ENCODE measurements at regions not wholly inside any gene's neighbourhood (a gene's known extent, or its start where the extent isn't known, plus 50 kb on each side); places are given as distances from the start of the nearest gene placed in this dataset.
"Not testable (repeated sequence)": the region's sequence is repeated elsewhere in the genome, so short reads cannot be mapped to it uniquely, and the experiment has no call there.

- not testable (repeated sequence) for DNase-seq (ENCODE audit: low spot score); ATAC-seq (ENCODE audit: low FRiP score)
Measured at GRCh38 chr12:9425429-9425828, 182.3 kb downstream of the KLRB1 start.

DNA sequence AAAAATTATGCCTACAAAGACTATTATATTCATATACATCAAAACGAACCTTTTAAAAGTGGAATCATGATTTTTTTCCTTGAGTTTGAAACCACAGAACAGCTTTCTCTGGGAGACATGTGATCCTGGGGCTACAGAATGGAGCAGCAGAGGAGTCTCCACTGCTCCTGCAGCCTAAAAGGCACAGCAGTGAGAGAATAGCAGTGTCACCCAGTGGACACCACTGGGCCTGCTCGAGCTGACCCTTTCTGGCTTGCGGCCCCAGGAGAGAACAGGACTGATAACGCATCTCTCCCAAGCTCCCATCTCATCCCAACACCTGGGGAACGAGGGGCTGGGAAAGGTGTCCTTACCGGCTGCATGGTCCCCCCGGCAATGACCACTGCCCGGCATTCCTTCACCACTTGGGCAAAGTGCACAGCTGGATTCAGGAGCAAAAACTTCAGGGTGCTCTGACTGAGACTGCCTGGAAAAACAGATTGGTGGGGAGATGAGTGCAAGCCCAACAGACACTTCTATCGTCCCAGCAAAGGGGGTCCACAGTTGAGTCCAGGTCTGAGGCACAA is 183.5 kb downstream of the KLRB1 start:
- DNase-seq (ENCODE audit: low spot score); ATAC-seq (ENCODE audit: low FRiP score): not testable (repeated sequence)

DNA sequence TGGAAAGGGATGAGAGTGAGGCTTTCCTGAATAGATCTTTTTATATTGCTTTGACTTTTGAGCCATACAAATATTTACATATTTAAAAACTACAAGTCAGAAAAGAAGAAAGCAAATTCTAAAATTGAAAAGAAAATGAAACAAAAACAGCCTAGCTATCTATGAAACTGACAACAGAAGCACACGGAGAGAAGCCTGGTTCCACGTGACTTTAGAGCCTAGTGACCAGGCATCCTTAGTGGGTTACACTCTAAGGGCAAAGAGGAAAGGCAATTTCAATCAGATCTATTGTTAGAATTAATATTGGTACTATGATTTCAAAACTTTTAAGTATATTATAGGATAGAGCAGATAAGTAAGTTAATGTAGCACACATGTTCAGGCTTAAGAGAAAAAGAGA is 185.0 kb downstream of the KLRB1 start:
- ATAC-seq (ENCODE audit: low FRiP score); DNase-seq (ENCODE audit: low spot score): not testable (repeated sequence)

DNA sequence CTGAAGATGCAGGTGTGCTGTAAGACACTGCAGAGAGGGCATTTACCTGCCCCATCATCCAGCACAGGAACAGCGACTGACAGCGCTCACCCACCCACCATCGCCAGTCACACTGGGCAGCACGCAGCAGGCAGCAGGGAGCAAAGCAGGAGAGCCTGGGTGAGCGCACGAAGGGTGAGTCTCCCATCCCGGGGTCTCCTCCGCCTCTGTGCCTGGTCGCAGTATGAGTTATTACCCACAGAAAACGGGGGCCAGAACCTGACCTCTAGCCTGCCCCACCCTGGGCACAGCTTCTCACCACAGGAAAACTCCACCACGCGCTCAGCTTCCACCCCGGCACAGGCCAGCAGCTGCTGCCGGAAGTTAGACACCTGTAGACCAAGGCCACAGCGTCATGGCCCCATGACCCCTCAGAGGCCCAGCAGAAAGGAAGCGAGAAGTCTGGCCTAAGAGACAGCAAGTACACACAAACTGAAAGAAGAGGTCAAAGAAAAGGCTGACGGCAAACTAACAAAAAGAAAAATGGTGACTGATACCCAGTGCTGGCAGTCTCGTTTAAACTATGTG is 186.1 kb downstream of the KLRB1 start:
- ATAC-seq (ENCODE audit: low FRiP score); DNase-seq (ENCODE audit: low spot score): not testable (repeated sequence)

GRCh38 chr12:9420817-9421519 is 186.7 kb downstream of the KLRB1 start:
- ATAC-seq (ENCODE audit: low FRiP score), result peak; percentile 15
- DNase-seq (ENCODE audit: low spot score), result not testable (repeated sequence)

- ATAC-seq (ENCODE audit: low FRiP score), result not testable (repeated sequence)
Measured at GRCh38 chr12:9418669-9419041, 189.1 kb downstream of the KLRB1 start.

DNA sequence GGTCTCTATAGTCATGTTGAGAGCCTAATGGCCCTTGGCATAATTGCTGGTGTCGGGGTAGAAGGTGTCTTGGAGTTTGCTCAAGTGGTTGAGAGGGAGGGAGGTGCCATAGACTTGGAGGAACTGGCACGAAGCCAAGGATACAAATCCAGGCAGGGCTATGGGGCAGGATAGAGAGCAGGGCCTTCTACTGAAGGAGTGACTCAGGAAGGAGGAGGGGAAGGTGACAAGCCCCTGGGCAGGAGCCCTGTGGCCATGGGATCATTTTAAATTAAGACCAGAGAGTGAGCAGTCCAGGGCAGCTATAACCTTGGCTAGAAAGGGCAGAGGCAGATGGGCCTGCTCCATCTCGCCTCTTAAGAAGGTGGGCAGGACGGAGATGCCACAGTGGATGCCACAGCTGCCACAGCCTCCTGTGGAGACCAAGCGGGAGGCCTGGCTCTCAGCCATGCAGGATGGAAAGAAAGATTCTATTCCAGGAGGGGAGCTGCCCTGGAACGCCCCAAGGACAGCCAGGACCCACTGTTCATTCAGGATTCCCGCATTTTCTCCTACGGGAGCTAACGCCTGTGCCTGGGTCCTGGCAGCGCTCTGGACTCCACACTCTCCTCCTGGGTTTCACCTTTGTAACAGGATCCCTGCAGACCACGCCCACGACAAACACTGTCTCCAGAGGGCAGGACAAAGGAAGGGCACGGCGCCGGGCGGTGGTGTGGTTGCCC is 189.6 kb downstream of the KLRB1 start:
- ATAC-seq (ENCODE audit: low FRiP score); DNase-seq (ENCODE audit: low spot score): not testable (repeated sequence)

More at GRCh38 chr12:9418669-9419041, 189.1 kb downstream of the KLRB1 start:
- DNase-seq (ENCODE audit: low spot score), result not testable (repeated sequence)

DNA sequence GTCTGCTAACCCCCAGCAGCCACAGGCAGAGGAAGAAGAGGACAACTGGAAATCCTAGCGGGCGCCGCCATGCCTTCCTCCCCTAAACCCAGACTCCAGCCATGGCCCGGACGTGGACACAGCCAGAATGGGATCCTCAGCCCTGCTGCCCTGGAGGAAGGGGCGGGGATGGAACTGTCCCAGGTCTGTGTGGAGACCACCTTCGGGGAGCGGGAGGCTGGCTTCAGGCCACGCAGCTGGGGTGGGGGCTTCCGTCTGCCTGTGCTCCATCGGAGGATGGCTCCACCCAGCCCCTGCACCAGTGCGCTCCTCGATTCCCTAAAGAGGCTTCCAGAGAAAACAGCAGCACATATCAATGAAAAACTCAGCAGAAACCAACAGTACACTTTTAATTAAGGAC is 190.4 kb downstream of the KLRB1 start:
- ATAC-seq (ENCODE audit: low FRiP score); DNase-seq (ENCODE audit: low spot score): not testable (repeated sequence)

GRCh38 chr12:9416346-9416745 is 191.4 kb downstream of the KLRB1 start:
- DNase-seq (ENCODE audit: low spot score), result not testable (repeated sequence)
- ATAC-seq (ENCODE audit: low FRiP score), result peak; percentile 8

GRCh38 chr12:9415898-9416297 is 191.8 kb downstream of the KLRB1 start:
- ATAC-seq (ENCODE audit: low FRiP score); DNase-seq (ENCODE audit: low spot score): not testable (repeated sequence)

DNA sequence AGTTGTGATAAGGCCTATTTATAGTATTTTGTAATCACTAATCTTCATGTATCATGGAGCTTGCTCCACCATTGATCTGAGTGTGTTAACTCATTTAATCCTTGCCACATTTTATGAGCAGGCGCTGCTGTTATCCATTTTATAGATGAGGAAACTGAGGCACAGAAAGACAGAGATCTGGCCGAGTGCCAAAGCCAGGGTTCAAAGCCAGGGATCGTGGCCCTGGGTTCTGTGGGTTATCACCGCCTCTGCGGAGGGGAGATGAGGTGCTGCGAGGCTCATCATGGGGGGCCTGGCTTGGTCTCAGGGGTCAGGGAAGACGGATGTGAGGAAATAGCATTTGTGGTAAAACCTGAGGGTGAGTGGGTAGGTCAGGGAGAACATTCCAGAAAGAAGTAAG is 193.9 kb downstream of the KLRB1 start:
- DNase-seq (ENCODE audit: low spot score); ATAC-seq (ENCODE audit: low FRiP score): not testable (repeated sequence)

GRCh38 chr12:9412459-9412858 is 195.3 kb downstream of the KLRB1 start:
- not testable (repeated sequence) for DNase-seq (ENCODE audit: low spot score); ATAC-seq (ENCODE audit: low FRiP score)

DNA sequence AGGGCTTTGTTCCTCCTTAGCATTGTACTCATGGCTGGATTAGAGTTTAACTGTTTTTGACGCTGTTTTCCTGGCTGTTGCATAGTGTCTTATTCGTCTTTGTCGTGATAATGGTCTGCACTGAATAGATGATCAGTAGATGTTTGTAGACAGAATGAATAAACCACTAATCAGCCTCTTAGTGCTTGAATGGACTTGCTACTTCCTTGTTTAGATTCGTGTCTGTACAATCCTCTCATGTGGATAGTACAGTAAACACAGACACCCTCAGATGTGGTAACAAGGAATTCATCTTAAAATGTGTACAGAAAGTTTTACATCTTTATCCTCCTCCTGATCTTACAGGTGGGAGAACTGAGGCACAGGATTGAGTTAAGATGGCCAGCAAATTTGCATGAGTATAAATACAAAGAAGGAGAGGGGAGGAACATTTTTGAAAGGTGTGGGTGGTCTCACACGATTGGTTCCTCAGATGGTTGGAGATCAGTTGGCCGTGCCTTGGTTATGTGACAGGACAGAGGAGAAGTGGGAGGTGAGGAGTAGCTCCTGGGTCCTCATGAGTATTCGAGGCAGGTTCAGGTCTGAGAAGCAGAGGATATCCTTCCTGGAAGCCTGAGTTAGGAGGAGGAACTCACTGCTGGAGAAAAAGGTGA is 196.0 kb downstream of the KLRB1 start:
- ATAC-seq (ENCODE audit: low FRiP score); DNase-seq (ENCODE audit: low spot score): not testable (repeated sequence)

DNA sequence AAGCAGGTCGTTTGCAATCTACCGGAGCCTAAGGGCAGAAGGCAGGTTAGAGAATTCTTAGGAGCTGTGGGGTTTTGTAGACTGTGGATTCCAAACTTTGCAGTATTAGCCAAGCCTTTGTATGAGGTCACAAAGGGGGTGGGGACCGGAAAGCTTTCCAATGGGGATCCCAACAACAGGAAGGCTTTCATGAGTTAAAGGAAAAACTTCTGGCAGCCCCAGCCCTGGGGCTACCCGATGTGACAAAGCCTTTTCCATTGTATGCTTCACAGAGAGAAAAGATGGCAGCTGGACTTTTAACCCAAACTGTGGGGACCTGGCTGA is 199.2 kb upstream of the PZP start:
- ATAC-seq (ENCODE audit: low FRiP score); DNase-seq (ENCODE audit: low spot score): not testable (repeated sequence)
